HK-2 (cell line): ENCODE measurements at regions not wholly inside any gene's neighbourhood (a gene's known extent, or its start where the extent isn't known, plus 50 kb on each side); places are given as distances from the start of the nearest gene placed in this dataset.
"Not testable (repeated sequence)": the region's sequence is repeated elsewhere in the genome, so short reads cannot be mapped to it uniquely, and the experiment has no call there.

Experiments
- DNase-seq: peaks from one replicate; pipeline ENCODE4 v3.0.0-alpha.2; 2018; ENCODE audit not compliant: unreplicated experiment

- no peak for DNase-seq
These were observed 68.7 kb downstream of the VSIG4 start for GRCh38 chrX:65971151-65971550.

GRCh38 chrX:65967159-65967558 lies 72.7 kb downstream of the VSIG4 start:
- DNase-seq = not testable (repeated sequence)

GRCh38 chrX:65961714-65962113 lies 78.2 kb downstream of the VSIG4 start:
- no peak for DNase-seq

- no peak for DNase-seq
These were observed 91.8 kb downstream of the VSIG4 start for GRCh38 chrX:65948103-65948502.

- no peak for DNase-seq
These were observed 98.1 kb downstream of the VSIG4 start for GRCh38 chrX:65941775-65942174.

GRCh38 chrX:65933085-65933589 lies 106.7 kb downstream of the VSIG4 start:
- DNase-seq = no peak

GRCh38 chrX:65932173-65933084 lies 107.5 kb downstream of the VSIG4 start:
- DNase-seq = peak; percentile 1

- DNase-seq = no peak
These were observed 111.4 kb downstream of the VSIG4 start for GRCh38 chrX:65928522-65928921.

GRCh38 chrX:65927386-65927785 lies 112.5 kb downstream of the VSIG4 start:
- DNase-seq = not testable (repeated sequence)

- no peak for DNase-seq
These were observed 113.5 kb downstream of the VSIG4 start for GRCh38 chrX:65926095-65927019.

GRCh38 chrX:65925592-65925991 lies 114.3 kb downstream of the VSIG4 start:
- DNase-seq = no peak

- DNase-seq = no peak
These were observed 114.9 kb downstream of the VSIG4 start for GRCh38 chrX:65925005-65925404.

- no peak for DNase-seq
These were observed 118.5 kb downstream of the VSIG4 start for GRCh38 chrX:65921363-65921762.

GRCh38 chrX:65920620-65921019 lies 119.3 kb downstream of the VSIG4 start:
- no peak for DNase-seq

GRCh38 chrX:65910899-65911298 lies 129.0 kb downstream of the VSIG4 start:
- no peak for DNase-seq

GRCh38 chrX:65903750-65904149 lies 136.1 kb downstream of the VSIG4 start:
- no peak for DNase-seq

GRCh38 chrX:65902011-65902410 lies 137.9 kb downstream of the VSIG4 start:
- DNase-seq = no peak

GRCh38 chrX:65900850-65901844 lies 138.7 kb downstream of the VSIG4 start:
- DNase-seq = no peak

GRCh38 chrX:65894133-65894532 lies 145.7 kb downstream of the VSIG4 start:
- DNase-seq = no peak

GRCh38 chrX:65891817-65892216 lies 148.1 kb downstream of the VSIG4 start:
- DNase-seq = not testable (repeated sequence)

GRCh38 chrX:65888150-65888549 lies 151.7 kb downstream of the VSIG4 start:
- DNase-seq = not testable (repeated sequence)
